ENCODE measurements at regions not wholly inside any gene's neighbourhood (a gene's known extent, or its start where the extent isn't known, plus 50 kb on each side); places are given as distances from the start of the nearest gene placed in this dataset.

DNA sequence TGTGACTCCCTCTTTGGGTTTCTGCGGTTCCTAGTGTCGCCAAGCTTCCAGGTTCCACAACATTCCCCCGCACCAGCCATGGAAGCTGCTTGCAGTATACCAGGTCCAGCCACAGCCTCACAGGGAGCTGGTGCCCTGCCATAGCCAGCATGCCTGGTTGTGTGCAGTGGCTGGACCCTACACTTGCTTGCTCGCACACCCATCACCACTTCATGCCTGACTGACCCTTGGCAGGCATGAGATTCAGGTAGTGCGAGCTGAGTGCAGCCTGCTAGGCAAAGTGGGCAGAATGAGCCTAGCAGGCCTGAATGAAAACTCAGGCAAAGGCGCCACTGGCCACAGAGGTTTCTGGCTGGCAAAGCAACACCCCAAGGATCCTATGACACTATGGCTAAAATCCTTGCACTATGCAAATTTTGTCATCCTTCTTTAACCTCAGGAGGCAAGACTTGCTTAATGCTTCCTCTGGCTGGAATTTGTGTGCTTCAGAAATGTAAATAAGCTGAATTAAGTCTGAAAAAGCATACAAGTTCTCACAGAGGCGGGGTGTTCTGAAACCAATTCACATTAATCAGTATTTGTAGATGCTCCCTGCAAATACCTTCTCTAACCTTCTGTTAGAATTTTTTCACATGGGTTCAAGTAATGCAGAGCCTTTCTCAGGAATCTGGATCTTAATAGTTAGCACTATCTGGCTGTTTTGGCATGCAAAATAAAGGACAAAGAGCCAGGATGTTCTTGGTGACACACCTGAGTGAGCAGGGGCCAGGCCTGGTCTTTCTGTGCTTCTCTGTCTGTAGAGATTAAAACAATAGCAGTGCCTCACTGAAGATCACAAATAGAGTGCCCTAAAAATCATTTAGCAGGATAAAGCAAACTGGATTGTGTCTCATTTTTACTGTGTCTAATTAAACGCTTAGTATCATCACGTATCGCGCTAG is 256.9 kb downstream of the GPATCH2 start:
- DNase-seq (ENCODE audit: low spot score) = no peak
- no peaks in the 10 kb centered on the region for H3K4me1 ChIP-seq (ENCODE audit: control insufficient read depth in 1 of 2, low read depth in 2 of 2)
- ATAC-seq (ENCODE audit: insufficient number of reproducible peaks, low FRiP score, low read depth) = no peak
- no peak overlapping the region for H3K4me3 ChIP-seq
- no peak for TF ChIP-seq CTCF (IDR thresholded peaks at IDR 0.05)
- H3K27ac ChIP-seq = no peak overlapping the region
- H3K9me3 ChIP-seq = no peaks in the 10 kb centered on the region
- no peaks in the 10 kb centered on the region for H3K36me3 ChIP-seq
- H3K27me3 ChIP-seq (replicated peaks; ENCODE audit: insufficient read depth) = no peaks in the 10 kb centered on the region

- DNase-seq (ENCODE audit: low spot score) (no peak), ATAC-seq (ENCODE audit: insufficient number of reproducible peaks, low FRiP score, low read depth) (no peak)
- TF ChIP-seq CTCF (IDR thresholded peaks at IDR 0.05) = no peak
Observed at GRCh38 chr1:217372049-217372970, 258.6 kb downstream of the GPATCH2 start.

DNA sequence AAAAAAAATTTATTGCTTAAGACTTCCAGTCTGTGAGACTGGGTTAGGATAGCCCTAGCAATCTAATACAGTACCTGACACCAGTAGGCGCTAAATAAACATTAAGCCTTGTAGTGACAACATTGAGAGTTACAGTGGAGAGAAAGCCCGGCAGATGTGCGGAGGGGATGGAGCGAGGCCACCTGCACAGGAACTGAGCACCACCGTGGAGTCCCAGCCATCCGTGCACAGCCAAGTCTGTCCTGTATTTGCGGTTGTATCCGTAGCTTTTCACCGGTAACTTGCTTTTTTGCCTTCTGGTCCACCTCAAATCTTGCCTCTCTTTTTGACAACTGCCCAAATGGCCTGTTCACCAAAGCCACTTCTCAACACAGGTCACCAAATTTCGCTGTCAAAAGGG is 260.1 kb downstream of the GPATCH2 start:
- Histone ChIP-seq H3K36me3 (no peaks in the 10 kb centered on the region), H3K4me1 (ENCODE audit: control insufficient read depth in 1 of 2, low read depth in 2 of 2) (no peaks in the 10 kb centered on the region), H3K4me3 (no peak overlapping the region), H3K27me3 (replicated peaks; ENCODE audit: insufficient read depth) (no peaks in the 10 kb centered on the region), H3K27ac (no peak overlapping the region), H3K9me3 (no peaks in the 10 kb centered on the region)
- ATAC-seq (ENCODE audit: insufficient number of reproducible peaks, low FRiP score, low read depth) (no peak), DNase-seq (ENCODE audit: low spot score) (no peak)
- no peak for TF ChIP-seq CTCF (IDR thresholded peaks at IDR 0.05)

More at GRCh38 chr1:217372049-217372970, 258.6 kb downstream of the GPATCH2 start:
- H3K27me3 ChIP-seq (replicated peaks; ENCODE audit: insufficient read depth) = no peaks in the 10 kb centered on the region
- H3K4me3 ChIP-seq = no peak overlapping the region
- no peaks in the 10 kb centered on the region for H3K4me1 ChIP-seq (ENCODE audit: control insufficient read depth in 1 of 2, low read depth in 2 of 2)
- no peaks in the 10 kb centered on the region for H3K36me3 ChIP-seq
- no peaks in the 10 kb centered on the region for H3K9me3 ChIP-seq
- H3K27ac ChIP-seq = no peak overlapping the region

DNA sequence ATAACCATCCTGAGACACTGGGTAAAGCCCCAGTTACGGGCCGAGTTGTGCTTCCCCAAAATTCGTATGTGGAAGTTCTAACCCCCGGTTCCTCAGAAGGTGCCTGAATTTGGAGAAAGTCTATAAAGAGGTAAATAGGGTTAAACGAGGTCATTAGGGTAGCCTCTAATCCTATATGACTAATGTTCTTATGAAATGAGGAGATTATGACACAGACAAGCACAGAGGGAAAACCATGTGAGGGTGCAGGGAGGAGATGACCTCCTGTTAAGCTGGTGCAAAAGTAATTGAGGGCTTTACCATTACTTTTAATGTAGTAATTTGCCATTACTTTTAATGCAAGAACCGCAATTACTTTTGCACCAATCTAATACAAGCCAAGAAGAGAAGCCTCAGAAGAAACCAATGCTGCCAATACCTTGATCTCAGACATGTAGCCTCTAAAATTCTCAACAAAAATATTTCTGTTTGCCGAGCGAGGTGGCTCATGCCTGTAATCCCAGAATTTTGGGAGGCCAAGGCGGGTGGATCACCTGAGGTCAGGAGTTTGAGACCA is 260.8 kb downstream of the GPATCH2 start:
- no peak for ATAC-seq (ENCODE audit: insufficient number of reproducible peaks, low FRiP score, low read depth)
- no peak for DNase-seq (ENCODE audit: low spot score)
- no peaks in the 10 kb centered on the region for H3K4me1 ChIP-seq (ENCODE audit: control insufficient read depth in 1 of 2, low read depth in 2 of 2)

More for the DNA sequence above, 260.8 kb downstream of the GPATCH2 start:
- no peak for TF ChIP-seq CTCF (IDR thresholded peaks at IDR 0.05)
- Histone ChIP-seq H3K9me3 (no peaks in the 10 kb centered on the region), H3K4me3 (no peak overlapping the region), H3K27me3 (replicated peaks; ENCODE audit: insufficient read depth) (no peaks in the 10 kb centered on the region), H3K36me3 (no peaks in the 10 kb centered on the region), H3K27ac (no peak overlapping the region)

Measured in thoracic aorta (tissue), 2 donors.